Kidney glomerular epithelial cell (primary cell): ENCODE measurements at regions not wholly inside any gene's neighbourhood (a gene's known extent, or its start where the extent isn't known, plus 50 kb on each side); places are given as distances from the start of the nearest gene placed in this dataset.

ENCODE experiments used
- DNase-seq: peaks from one replicate; lab custom pipeline; 2025; lab: John Stamatoyannopoulos, UW

- DNase-seq = no peak
Observed at GRCh38 chr5:98564836-98565235, 208.6 kb upstream of the RGMB start.

GRCh38 chr5:98568336-98568735, 205.1 kb upstream of the RGMB start:
- no peak for DNase-seq

- DNase-seq = no peak
Observed at GRCh38 chr5:98569288-98569687, 204.2 kb upstream of the RGMB start.

- peak; percentile 62 for DNase-seq
Observed at GRCh38 chr5:98570010-98570409, 203.5 kb upstream of the RGMB start.

- peak; percentile 21 for DNase-seq
Observed at GRCh38 chr5:98570661-98571191, 202.7 kb upstream of the RGMB start.

- DNase-seq = no peak
Observed at GRCh38 chr5:98573834-98574320, 199.6 kb upstream of the RGMB start.

- no peak for DNase-seq
Observed at GRCh38 chr5:98576275-98576674, 197.2 kb upstream of the RGMB start.

GRCh38 chr5:98578438-98578837, 195.0 kb upstream of the RGMB start:
- DNase-seq = no peak

GRCh38 chr5:98581112-98581997, 192.1 kb upstream of the RGMB start:
- no peak for DNase-seq

- DNase-seq = no peak
Observed at GRCh38 chr5:98583586-98583985, 189.9 kb upstream of the RGMB start.

- DNase-seq = peak; percentile 20
Observed at GRCh38 chr5:98585661-98586310, 187.7 kb upstream of the RGMB start.

GRCh38 chr5:98586581-98586980, 186.9 kb upstream of the RGMB start:
- no peak for DNase-seq

- DNase-seq = no peak
Observed at GRCh38 chr5:98587166-98587565, 186.3 kb upstream of the RGMB start.

GRCh38 chr5:98588215-98588614, 185.2 kb upstream of the RGMB start:
- no peak for DNase-seq

GRCh38 chr5:98593418-98593817, 180.0 kb upstream of the RGMB start:
- no peak for DNase-seq

GRCh38 chr5:98594098-98594497, 179.4 kb upstream of the RGMB start:
- no peak for DNase-seq

GRCh38 chr5:98599016-98599415, 174.4 kb upstream of the RGMB start:
- no peak for DNase-seq

GRCh38 chr5:98602534-98603112, 170.8 kb upstream of the RGMB start:
- DNase-seq = no peak

- DNase-seq = no peak
Observed at GRCh38 chr5:98603456-98603855, 170.0 kb upstream of the RGMB start.

GRCh38 chr5:98604301-98604700, 169.2 kb upstream of the RGMB start:
- DNase-seq = no peak

- peak; percentile 10 for DNase-seq
Observed at GRCh38 chr5:98604721-98605425, 168.6 kb upstream of the RGMB start.

- DNase-seq = no peak
Observed at GRCh38 chr5:98605426-98605825, 168.0 kb upstream of the RGMB start.
